COLO829 (cell line): ENCODE measurements at regions not wholly inside any gene's neighbourhood (a gene's known extent, or its start where the extent isn't known, plus 50 kb on each side); places are given as distances from the start of the nearest gene placed in this dataset.
"Not testable (repeated sequence)": the region's sequence is repeated elsewhere in the genome, so short reads cannot be mapped to it uniquely, and the experiment has no call there.

ENCODE experiments used
- DNase-seq: peaks from one replicate; pipeline ENCODE4 v3.0.0; 2012; ENCODE audit warnings: low spot score

GRCh38 chr12:88893801-88894200 lies 313.5 kb upstream of the KITLG start:
- DNase-seq = peak; percentile 7

- not testable (repeated sequence) for DNase-seq
Observed at GRCh38 chr12:88891434-88891833, 311.2 kb upstream of the KITLG start.

- no peak for DNase-seq
Observed at GRCh38 chr12:88889326-88890110, 309.2 kb upstream of the KITLG start.

DNA sequence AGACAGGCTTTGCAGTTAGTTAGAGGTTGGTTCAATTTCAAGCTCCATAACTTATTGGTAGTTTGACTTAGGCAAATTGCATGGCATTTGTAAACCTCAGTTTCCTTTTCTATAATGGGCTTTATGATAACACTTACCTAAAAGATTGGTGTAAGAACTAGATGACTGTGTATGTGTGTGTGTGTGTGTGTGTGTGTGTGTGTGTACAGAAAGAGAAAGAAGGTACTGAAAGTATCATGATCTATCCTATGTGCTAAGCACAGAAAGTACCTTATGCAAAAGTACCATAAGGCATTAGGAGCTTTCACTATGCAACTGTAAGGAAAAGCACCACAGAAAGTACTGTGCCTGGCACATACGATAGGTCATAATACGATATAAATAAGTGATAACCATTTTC lies 304.3 kb upstream of the KITLG start:
- DNase-seq = no peak

GRCh38 chr12:88882662-88883061 lies 302.4 kb upstream of the KITLG start:
- DNase-seq = no peak

DNA sequence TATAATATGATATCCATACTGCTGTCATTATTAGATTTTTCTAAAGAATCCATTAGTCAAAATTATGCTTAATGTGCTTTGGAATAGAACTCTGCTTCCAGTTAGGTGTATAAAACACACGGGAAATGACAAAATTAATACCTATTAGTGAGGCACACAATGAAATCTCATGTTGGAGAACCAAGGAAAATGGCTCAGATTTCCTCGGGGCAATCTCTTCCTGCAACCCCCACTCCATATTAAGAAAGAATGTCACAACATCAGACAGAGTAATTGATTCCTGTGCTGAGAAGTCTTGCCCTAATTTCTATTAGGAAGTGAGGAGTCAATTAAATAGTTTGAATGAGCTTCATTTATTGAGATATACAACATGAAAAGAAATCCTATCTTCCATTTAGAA lies 299.8 kb upstream of the KITLG start:
- DNase-seq = no peak

- no peak for DNase-seq
Observed at GRCh38 chr12:88878295-88878694, 298.0 kb upstream of the KITLG start.

DNA sequence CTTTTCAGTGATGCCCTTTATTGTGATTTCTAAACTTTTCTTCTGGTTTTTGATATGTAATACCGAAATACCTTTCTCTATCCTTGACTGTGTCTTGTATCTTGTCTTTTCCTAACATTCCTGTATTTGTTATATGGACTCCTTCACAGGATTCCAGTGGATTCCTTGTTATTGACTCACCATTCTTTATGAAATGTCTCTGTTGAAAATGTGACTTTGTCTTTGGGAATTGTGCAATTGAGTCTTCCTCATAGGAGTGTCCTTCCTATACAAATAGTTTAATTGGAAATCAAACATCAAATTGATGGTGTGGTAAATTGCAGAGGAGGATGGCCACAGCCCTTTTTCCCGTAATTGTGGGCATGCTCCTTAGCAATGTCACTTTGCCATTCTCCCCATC lies 296.6 kb upstream of the KITLG start:
- DNase-seq = no peak

DNA sequence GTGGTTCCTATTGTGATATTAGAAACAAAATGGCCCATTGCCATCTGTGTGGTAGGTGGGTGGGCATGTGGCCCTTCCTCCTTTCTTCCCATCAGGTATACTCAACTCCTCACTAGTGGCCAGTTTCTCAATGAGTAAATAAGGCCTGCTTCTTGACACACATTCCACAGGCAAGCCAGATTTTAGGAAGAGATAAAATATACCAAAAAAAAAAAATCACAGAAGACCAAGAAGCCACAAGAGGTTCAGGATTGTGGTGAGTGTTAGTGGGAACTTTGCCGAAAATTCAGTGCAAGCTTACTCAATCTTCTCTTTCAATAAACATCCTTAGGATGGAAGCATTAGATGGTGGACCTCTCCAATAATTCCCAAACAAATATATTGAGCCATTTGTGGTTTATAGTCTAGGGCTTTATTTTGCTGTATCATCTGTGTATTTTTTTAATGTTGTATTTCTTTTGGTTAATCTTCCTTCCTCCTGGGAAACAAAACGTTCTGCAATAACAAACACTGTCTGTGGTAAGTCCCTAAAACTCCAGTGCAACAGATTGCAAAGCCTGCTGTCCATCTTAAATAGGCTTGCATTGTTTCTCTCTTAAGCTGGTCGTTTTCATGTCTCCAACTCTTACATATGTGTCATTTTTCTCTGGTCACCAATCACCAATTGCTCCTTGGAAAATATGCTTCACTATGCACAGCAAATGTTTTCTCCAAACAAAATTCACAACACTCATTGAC lies 289.9 kb upstream of the KITLG start:
- DNase-seq = no peak

DNA sequence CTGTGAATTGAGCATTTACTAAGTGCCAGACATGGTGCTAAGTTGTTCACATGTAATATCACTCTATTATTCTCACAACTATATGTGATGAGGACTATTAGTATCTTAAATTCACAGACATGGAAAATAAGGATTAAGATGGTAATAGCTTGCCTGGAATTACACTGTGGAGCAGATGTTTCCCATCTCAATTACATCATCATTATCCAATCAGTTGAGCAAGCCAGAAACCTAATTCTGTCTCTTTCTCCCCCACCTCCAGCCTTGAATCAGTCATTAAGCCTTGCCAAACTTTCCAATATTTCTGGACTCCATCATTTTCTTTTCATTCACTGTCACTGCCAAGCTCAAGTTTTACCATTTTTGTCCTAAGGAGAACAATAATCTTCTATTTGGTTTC lies 287.8 kb upstream of the KITLG start:
- no peak for DNase-seq

DNA sequence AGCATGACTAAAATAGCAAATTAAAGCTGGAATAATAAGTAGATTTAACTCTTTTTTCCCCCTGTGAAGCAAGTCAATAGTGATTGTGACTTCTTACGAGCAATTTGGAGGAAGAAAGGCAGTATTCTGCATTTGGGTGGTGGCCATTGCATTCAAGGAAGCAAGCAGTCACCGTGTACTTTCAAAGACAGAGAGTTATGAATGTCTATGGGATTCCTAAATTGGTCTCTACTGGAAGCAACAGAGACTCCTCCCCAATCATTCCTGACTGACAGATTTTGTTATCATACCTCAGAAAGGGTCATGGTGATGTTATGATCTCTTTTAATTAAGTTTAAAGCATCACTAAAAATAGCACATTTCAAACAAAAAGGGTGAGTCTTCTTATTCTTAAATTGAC lies 287.2 kb upstream of the KITLG start:
- DNase-seq = no peak

DNA sequence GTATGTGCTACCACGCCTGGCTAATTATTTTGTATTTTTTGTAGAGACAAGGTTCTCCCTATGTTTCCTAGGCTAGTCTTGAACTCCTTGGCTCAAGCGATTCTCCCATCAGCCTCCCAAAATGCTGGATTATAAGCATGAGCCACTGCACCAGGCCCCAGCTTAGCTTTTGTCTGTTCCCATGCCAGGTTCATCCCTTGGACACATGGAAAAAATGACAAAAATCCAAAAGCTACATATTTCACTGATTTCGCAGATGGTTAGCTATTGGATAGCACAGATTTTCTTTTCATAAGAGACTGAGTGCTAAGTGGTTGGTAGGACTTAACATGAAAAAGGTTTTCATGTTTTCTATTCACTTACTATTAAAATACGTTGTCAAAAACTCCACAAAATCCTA lies 286.6 kb upstream of the KITLG start:
- DNase-seq = no peak

GRCh38 chr12:88865537-88865936 lies 285.3 kb upstream of the KITLG start:
- DNase-seq = no peak

DNA sequence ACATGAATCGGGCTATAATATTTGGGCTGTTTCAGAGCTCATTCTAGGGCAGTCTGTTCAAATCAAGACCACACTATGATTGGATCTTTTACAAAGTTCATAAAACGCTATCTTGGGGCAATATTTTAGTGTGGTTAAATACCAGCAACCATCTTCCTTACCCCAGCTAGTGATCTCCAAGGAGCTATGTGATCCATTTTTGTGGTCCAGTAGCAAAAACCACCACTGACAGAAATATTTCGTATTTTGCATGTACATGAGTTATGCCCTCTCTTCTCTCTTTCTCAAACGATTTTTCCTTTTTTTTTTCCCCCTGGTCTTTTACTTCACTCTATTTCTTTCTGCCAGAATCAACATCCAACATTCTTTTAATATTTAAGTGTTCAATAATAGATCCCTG lies 280.6 kb upstream of the KITLG start:
- no peak for DNase-seq

DNA sequence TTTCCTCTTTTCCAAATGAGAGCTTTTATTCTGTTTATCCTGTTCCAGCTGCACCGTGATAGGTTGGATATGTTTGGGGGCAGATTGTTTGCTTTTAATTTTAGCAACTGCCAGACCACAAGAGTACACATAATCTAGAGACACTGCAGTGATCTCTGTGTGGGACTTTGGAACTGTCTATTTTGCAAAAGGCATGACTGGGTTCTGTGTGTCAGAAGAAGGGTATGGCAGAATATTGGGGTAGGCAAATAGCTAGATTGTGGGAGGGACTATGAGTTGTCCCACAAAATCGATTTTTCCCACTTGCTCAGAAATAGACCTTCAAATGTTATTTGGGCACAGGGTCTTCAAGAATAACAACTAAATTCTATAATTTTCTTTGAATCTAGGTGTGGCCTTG lies 275.9 kb upstream of the KITLG start:
- DNase-seq = no peak

GRCh38 chr12:88855301-88855700 lies 275.0 kb upstream of the KITLG start:
- no peak for DNase-seq

- DNase-seq = peak; percentile 72
Observed at GRCh38 chr12:88854260-88854659, 274.0 kb upstream of the KITLG start.

- not testable (repeated sequence) for DNase-seq
Observed at GRCh38 chr12:88847246-88847645, 267.0 kb upstream of the KITLG start.

DNA sequence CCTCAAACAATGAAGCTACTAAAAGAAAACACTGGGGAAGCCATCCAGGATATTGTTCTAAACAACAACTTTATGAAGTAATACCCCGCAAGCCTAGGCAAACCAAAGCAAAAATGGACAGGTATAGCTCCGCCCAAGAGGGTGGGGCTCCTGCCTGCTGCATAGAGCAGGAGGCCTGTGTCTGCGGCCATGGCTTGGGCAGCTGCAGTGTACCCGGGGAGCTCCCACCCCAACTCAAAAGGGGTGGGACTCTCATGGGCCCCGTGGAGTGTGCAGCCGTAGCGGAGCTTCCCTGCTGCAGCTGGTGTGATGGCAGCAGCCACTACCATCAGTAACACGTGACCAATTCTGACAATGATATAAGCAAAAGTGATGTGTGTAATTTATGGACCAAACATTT lies 264.2 kb upstream of the KITLG start:
- no peak for DNase-seq

DNA sequence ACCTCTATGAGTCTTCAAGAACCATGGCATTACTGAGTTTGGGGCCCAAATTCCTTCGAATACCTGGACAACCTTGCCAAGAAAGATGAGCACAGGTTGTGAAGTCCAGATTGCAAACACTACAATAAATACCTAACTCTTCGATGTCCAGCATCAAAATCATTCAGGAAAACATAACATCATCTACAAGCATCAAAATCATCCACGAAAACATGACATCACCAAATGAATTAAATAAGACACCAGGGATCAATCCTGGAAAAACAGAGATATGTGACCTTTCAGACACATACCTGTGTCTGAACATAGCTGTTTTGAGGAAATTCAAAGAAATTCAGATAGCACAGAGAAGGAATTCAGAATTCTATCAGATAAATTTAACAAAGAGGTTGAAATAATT lies 262.0 kb upstream of the KITLG start:
- no peak for DNase-seq

- DNase-seq = no peak
Observed at GRCh38 chr12:88839486-88839885, 259.2 kb upstream of the KITLG start.

DNA sequence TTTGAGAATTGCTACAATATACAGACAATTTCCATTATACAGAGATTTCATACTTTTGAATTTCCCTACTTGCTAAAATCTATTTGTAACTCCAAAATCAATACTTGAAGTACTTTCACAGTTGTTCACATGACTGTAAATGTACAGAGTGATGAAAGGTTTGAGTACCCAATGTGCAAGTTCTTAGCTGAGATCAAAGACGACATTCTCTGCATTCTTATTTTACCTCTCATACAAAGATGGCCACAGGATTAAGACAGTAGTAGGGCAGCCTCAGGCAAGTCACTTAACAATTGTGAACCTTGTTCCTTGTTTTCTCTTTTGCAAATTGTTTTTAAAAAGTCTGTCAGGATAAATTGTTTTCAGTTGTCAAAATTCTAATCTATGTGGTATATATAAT lies 255.9 kb upstream of the KITLG start:
- DNase-seq = peak; percentile 7

DNA sequence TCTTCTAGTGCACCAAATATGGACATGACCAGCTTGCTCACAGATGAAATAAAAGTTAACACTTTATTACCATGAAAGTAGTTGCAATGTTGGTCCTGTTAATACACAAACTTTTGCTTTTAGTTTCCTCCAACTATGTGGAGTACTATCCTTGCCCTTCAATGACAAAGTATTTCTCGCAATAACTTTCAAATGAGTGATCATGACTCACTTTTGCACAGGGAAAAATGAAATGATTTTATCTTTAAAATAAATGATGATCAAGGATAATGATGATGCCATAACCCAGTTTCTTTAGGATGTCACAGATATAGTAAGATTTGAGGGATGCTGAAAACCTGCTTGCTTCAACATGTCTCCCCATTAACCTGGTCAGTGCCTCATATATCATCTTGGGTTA lies 254.0 kb upstream of the KITLG start:
- DNase-seq = no peak

DNA sequence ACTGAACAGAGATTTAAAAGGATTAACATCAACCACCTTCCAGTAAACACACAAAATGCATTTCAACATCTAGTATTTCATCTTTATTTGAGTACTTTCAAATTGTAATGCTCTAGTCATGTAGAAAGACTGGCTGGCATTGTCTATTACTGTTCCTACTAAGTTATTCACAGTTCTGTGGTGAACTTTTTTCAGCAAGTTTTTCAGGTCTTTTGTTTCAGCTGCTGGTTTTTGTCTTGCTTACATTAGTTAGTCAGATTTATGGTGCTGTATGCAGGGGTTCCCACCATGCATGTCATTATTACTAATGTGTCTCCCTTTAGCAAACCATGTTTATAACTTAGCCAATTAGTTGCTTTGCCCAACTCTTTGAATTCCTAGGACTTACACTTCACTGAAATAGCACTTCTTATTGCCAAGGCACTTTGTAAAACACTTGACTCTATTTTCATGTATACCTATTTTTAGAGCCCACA lies 253.4 kb upstream of the KITLG start:
- no peak for DNase-seq
